HEK293T (cell line): ENCODE measurements at regions not wholly inside any gene's neighbourhood (a gene's known extent, or its start where the extent isn't known, plus 50 kb on each side); places are given as distances from the start of the nearest gene placed in this dataset.

Experiments used
- ARNT ChIP-seq: fragments of 450-650 bp; IDR thresholded peaks from 2 replicates; pipeline ENCODE4 v1.6.1; 2017; ENCODE audit warnings: mild to moderate bottlenecking
- SP1 ChIP-seq: fragments of 450-650 bp; IDR thresholded peaks from 2 replicates; pipeline ENCODE4 v1.6.1; 2017

DNA sequence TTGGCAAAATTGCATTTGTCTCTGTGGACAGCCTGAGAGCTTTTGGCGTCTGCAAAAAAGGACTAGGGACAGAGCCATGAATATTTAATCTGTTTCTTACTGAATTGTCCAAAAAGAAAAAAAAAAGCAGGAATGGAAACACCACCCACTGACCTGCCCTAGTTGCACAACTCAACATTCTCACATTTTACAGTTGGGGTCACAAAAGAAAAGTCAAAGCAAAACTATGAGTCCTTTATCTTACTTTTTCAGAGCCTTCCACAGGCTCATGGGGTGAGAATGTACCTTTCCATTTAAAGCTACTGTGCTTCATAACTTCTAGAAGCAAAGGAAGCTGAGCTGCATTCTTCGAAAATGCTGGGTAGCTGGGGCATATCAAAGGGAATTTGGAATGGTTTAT, 225.7 kb downstream of the FAM76B start:
- TF ChIP-seq SP1, result no peak
- no peak for TF ChIP-seq ARNT
